Stomach (tissue), 8 donors: ENCODE measurements at regions not wholly inside any gene's neighbourhood (a gene's known extent, or its start where the extent isn't known, plus 50 kb on each side); places are given as distances from the start of the nearest gene placed in this dataset.

ENCODE experiments used
- DNase-seq, 2 donors: peaks; one replicate each; pipeline versions ENCODE4 v3.0.0 to v3.0.0-alpha.2; 2013 to 2019
- H3K27ac ChIP-seq, 5 donors: fragments of 200-600 bp in 4 of 5; sonication (generic) in 4 of 5; one replicate each; pipeline ENCODE4 v1.5.1; 2013 to 2019; ENCODE audit warnings: mild to moderate bottlenecking in 1 of 5, moderate library complexity in 1 of 5
- H3K27me3 ChIP-seq, 3 donors: fragments of 200-600 bp; sonication (generic); one replicate each; pipeline ENCODE4 v1.5.1; 2017 to 2019; ENCODE audit warnings: mixed run types in 1 of 3
- H3K36me3 ChIP-seq, 4 donors: fragments of 200-600 bp; sonication (generic); 1 replicate in 3 of 4; 2 replicates in 1 of 4; pipeline ENCODE4 v1.5.1; 2016 to 2019
- H3K4me1 ChIP-seq, 4 donors: fragments of 200-600 bp; sonication (generic); one replicate each; pipeline ENCODE4 v1.5.1; 2016 to 2019
- H3K4me3 ChIP-seq, 4 donors: fragments of 200-600 bp; sonication (generic) in 3 of 4; one replicate each; pipeline ENCODE4 v1.5.1; 2016 to 2019; ENCODE audit warnings: mild to moderate bottlenecking in 1 of 4
- H3K9me3 ChIP-seq, 4 donors: fragments of 200-600 bp; sonication (generic); one replicate each; pipeline ENCODE4 v1.5.1; 2016 to 2019
- CTCF ChIP-seq, 7 experiments: fragments of 450-650 bp in 4 of 7; fragments of 200-600 bp in 3 of 7; sonication (generic) in 3 of 7; IDR thresholded peaks; one replicate each; pipeline ENCODE4 v1.5.1; 2016 to 2019; ENCODE audit warnings: antibody characterized with exemption in 7 of 7, control low read depth in 2 of 7, mild to moderate bottlenecking in 1 of 7
- EP300 ChIP-seq: sonication (generic); formaldehyde crosslinking; IDR thresholded peaks from one replicate; pipeline ENCODE4 v1.6.1; 2017; ENCODE audit warnings: antibody characterized with exemption
- POLR2A ChIP-seq, 4 donors: fragments of 450-650 bp; IDR thresholded peaks; one replicate each; pipeline ENCODE4 v1.6.1; 2016; ENCODE audit warnings: antibody characterized with exemption in 4 of 4, control low read depth in 2 of 4, mild to moderate bottlenecking in 1 of 4, moderate library complexity in 1 of 4
- POLR2AphosphoS5 ChIP-seq, 3 donors: sonication (generic); formaldehyde crosslinking; IDR thresholded peaks; one replicate each; pipeline ENCODE4 v1.6.1; 2016; ENCODE audit warnings: antibody characterized with exemption in 3 of 3
- WGBS, 5 donors: extraction: QIAGEN DNeasy Blood & Tissue Kit in 3 of 5; methylation state at CpG; one replicate each; pipeline versions ENCODE4 v1.1.5 to v1.1.7; 2013 to 2018; 5-methylcytosine and 5-hydroxymethylcytosine counted together
- intact Hi-C: fragments of 100-400 bp; cut with DNase I; formaldehyde crosslinking; loops from one replicate; pipeline ENCODE4 v1.15.1; 2023; ENCODE audit warnings: low total_unique reads
- donor health status: healthy with polysubstance abuse.
- donor health status: Bipolar disorder and iron deficiency.
- donor health status: healthy.

GRCh38 chr13:21237081-21237480, 60.6 kb downstream of the MRPL57 start:
- 45 to 67% (median 59%) methylated on average over 8 to 9 of the region's 9 CpGs for WGBS, 5 donors
- TF ChIP-seq POLR2AphosphoS5 (IDR thresholded peaks at IDR 0.05) (no peak), EP300 (no peak), CTCF (IDR thresholded peaks at IDR 0.05) (no peak), POLR2A (IDR thresholded peaks at IDR 0.05) (no peak)
- no peak overlapping the region for H3K27ac ChIP-seq
- H3K4me1 ChIP-seq = peaks cover 0 to 7% (median 3%) of the 10 kb centered on the region in 4 donors
- intact Hi-C loops = no loop called here
- H3K9me3 ChIP-seq = no peaks in the 10 kb centered on the region
- no peaks in the 10 kb centered on the region for H3K27me3 ChIP-seq
- no peak for DNase-seq
- no peaks in the 10 kb centered on the region for H3K36me3 ChIP-seq
- no peak overlapping the region for H3K4me3 ChIP-seq

- H3K4me1 ChIP-seq = peaks cover 0 to 12% (median 3%) of the 10 kb centered on the region in 4 donors
- H3K4me3 ChIP-seq = no peak overlapping the region
- 38 to 59% (median 52%) methylated on average over 2 of the region's 2 CpGs for WGBS, 5 donors
- DNase-seq = no peak
- no peaks in the 10 kb centered on the region for H3K9me3 ChIP-seq
- H3K27ac ChIP-seq = no peak overlapping the region
- intact Hi-C loops = no loop called here
- H3K27me3 ChIP-seq = no peaks in the 10 kb centered on the region
- H3K36me3 ChIP-seq = no peaks in the 10 kb centered on the region
- TF ChIP-seq CTCF (IDR thresholded peaks at IDR 0.05) = no peak
- TF ChIP-seq POLR2A (IDR thresholded peaks at IDR 0.05) = no peak
- TF ChIP-seq EP300 = no peak
These were observed 61.8 kb downstream of the MRPL57 start for GRCh38 chr13:21238267-21238666.

DNA sequence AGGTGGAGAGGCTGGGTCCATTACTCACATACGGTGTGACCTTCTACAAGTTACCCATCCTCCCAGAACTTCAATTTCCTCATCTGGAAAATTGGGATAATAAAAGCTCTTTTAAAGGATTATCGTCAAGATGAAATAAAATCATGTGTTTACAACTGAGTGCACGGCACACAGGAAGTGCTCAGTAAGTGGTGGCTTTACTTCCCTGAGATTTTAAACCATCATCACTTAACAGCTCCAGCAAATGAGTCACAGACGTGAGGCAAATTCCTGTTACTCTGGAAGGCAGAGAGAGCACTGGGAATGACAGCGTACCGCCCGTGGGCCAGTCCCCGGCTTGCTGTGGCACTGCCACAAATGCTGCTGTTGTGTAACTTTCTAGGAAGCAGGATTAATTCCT, 64.1 kb downstream of the MRPL57 start:
- Histone ChIP-seq H3K27ac (no peak overlapping the region), H3K36me3 (no peaks in the 10 kb centered on the region), H3K4me1 (peaks cover 0 to 9% (median 0%) of the 10 kb centered on the region in 4 donors), H3K27me3 (no peaks in the 10 kb centered on the region), H3K9me3 (no peaks in the 10 kb centered on the region), H3K4me3 (no peak overlapping the region)
- 51 to 60% (median 56%) methylated on average over 8 of the region's 8 CpGs for WGBS, 5 donors
- intact Hi-C loops = no loop called here
- DNase-seq = no peak
- no peak for TF ChIP-seq EP300
- no peak for TF ChIP-seq POLR2AphosphoS5 (IDR thresholded peaks at IDR 0.05)
- no peak for TF ChIP-seq CTCF (IDR thresholded peaks at IDR 0.05)
- TF ChIP-seq POLR2A (IDR thresholded peaks at IDR 0.05) = no peak

- Histone ChIP-seq H3K27me3 (no peaks in the 10 kb centered on the region), H3K9me3 (no peaks in the 10 kb centered on the region), H3K36me3 (no peaks in the 10 kb centered on the region), H3K4me1 (peaks cover 0 to 9% (median 0%) of the 10 kb centered on the region in 4 donors), H3K4me3 (no peak overlapping the region), H3K27ac (no peak overlapping the region)
- DNase-seq = no peak
- intact Hi-C loops = no loop called here
- 77 to 94% (median 82%) methylated on average over 9 of the region's 9 CpGs for WGBS, 5 donors
- TF ChIP-seq CTCF (IDR thresholded peaks at IDR 0.05) = no peak
- no peak for TF ChIP-seq EP300
- no peak for TF ChIP-seq POLR2AphosphoS5 (IDR thresholded peaks at IDR 0.05)
- no peak for TF ChIP-seq POLR2A (IDR thresholded peaks at IDR 0.05)
These were observed 65.8 kb downstream of the MRPL57 start for GRCh38 chr13:21242236-21242635.
